Gastrocnemius medialis (tissue), 4 donors: ENCODE measurements at regions not wholly inside any gene's neighbourhood (a gene's known extent, or its start where the extent isn't known, plus 50 kb on each side); places are given as distances from the start of the nearest gene placed in this dataset.

Experiments used
- ATAC-seq, 2 donors: fragments of 150-250 bp; one replicate each; pipeline ENCODE4 v1.9.1; 2016
- DNase-seq, 2 donors: peaks; one replicate each; pipeline ENCODE4 v3.0.0-alpha.2; 2019
- H3K27ac ChIP-seq, 4 donors: fragments of 200-600 bp; sonication (generic); 1 replicate in 1 of 4; 2 replicates in 3 of 4; pipeline ENCODE4 v1.5.1; 2016 to 2018; ENCODE audit warnings: mild to moderate bottlenecking in 2 of 4, moderate library complexity in 1 of 4
- H3K27me3 ChIP-seq, 3 donors: fragments of 200-600 bp; sonication (generic) in 2 of 3; 1 replicate in 1 of 3; 2 replicates in 2 of 3; pipeline versions ENCODE4 v1.5.1 to v1.6.0; 2016 to 2019; ENCODE audit warnings: mild to moderate bottlenecking in 1 of 3, moderate library complexity in 1 of 3
- H3K36me3 ChIP-seq, 2 donors: fragments of 200-600 bp; sonication (generic) in 1 of 2; one replicate each; pipeline ENCODE4 v1.5.1; 2017 to 2018
- H3K4me1 ChIP-seq, 2 donors: fragments of 200-600 bp; sonication (generic) in 1 of 2; one replicate each; pipeline ENCODE4 v1.5.1; 2016 to 2017; ENCODE audit warnings: mild to moderate bottlenecking in 2 of 2
- H3K4me3 ChIP-seq, 4 donors: fragments of 200-600 bp; sonication (generic) in 3 of 4; 1 replicate in 1 of 4; 2 replicates in 3 of 4; pipeline ENCODE4 v1.5.1; 2016 to 2019; ENCODE audit warnings: mild to moderate bottlenecking in 2 of 4
- H3K9me3 ChIP-seq, 3 donors: fragments of 200-600 bp; sonication (generic) in 2 of 3; 1 replicate in 1 of 3; 2 replicates in 2 of 3; pipeline ENCODE4 v1.5.1; 2016 to 2019
- POLR2A ChIP-seq, 2 donors: fragments of 450-650 bp; IDR thresholded peaks; one replicate each; pipeline ENCODE4 v1.6.1; 2017; ENCODE audit warnings: antibody characterized with exemption in 2 of 2, mild to moderate bottlenecking in 2 of 2, moderate library complexity in 2 of 2
- in situ Hi-C, 4 donors: fragments of 200-750 bp; cut with MboI; loops; one replicate each; pipeline versions ENCODE4 v1.15.0 to v1.8.0; 2017; ENCODE audit warnings: low sequenced_read_pairs in 4 of 4
- intact Hi-C: fragments of 100-400 bp; cut with DNase I; formaldehyde crosslinking; loops from one replicate; pipeline ENCODE4 v1.15.1; 2023; ENCODE audit warnings: low total_unique reads
- TF ChIP-seq, protein P1 (sequence below), 5 experiments: fragments of 450-650 bp in 3 of 5; fragments of 200-600 bp in 2 of 5; sonication (generic) in 2 of 5; IDR thresholded peaks in 4 of 5; conservative IDR thresholded peaks in 1 of 5; 1 replicate in 4 of 5; 2 replicates in 1 of 5; pipeline ENCODE4 v1.5.1; 2016 to 2019; ENCODE audit warnings: antibody characterized with exemption in 5 of 5, mild to moderate bottlenecking in 3 of 5, moderate library complexity in 3 of 5

GRCh38 chr15:69813881-69814280 lies 283.8 kb downstream of the TLE3 start:
- Histone ChIP-seq H3K27me3 (no peaks in the 10 kb centered on the region), H3K4me1 (peaks cover 19 to 25% of the 10 kb centered on the region in 2 donors), H3K4me3 (no peak overlapping the region), H3K9me3 (no peaks in the 10 kb centered on the region), H3K36me3 (no peaks in the 10 kb centered on the region), H3K27ac (no peak overlapping the region)
- no peak for DNase-seq
- intact Hi-C loops (no loop called here), in situ Hi-C loops (no loop called here)
- ATAC-seq: no peak
- TF ChIP-seq, protein P1, sequence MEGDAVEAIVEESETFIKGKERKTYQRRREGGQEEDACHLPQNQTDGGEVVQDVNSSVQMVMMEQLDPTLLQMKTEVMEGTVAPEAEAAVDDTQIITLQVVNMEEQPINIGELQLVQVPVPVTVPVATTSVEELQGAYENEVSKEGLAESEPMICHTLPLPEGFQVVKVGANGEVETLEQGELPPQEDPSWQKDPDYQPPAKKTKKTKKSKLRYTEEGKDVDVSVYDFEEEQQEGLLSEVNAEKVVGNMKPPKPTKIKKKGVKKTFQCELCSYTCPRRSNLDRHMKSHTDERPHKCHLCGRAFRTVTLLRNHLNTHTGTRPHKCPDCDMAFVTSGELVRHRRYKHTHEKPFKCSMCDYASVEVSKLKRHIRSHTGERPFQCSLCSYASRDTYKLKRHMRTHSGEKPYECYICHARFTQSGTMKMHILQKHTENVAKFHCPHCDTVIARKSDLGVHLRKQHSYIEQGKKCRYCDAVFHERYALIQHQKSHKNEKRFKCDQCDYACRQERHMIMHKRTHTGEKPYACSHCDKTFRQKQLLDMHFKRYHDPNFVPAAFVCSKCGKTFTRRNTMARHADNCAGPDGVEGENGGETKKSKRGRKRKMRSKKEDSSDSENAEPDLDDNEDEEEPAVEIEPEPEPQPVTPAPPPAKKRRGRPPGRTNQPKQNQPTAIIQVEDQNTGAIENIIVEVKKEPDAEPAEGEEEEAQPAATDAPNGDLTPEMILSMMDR (IDR thresholded peaks at IDR 0.05 in 4 of 5, conservative IDR thresholded peaks at IDR 0.05 in 1 of 5): no peak

DNA sequence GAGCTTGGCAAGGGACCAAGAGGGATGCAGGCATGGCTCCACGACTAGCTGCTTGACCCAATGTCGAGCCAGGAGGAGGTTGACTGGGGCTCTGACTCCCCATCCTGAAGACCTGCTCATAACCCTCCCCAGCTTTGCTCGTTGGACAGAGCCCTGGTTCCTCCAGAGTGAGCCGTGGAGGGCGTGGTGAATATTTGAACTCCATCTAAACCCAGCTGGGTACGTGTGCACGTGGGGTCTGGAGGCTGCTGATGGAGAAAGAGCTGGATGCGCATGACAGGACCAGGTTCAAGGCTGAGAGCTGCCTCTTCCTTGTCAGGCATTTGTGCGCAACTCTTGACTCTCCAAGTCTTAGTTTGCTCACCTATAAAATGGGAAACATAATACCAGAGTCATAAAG lies 282.8 kb downstream of the TLE3 start:
- H3K4me3 ChIP-seq: no peak overlapping the region
- ATAC-seq (no peak), DNase-seq (no peak)
- H3K9me3 ChIP-seq: no peaks in the 10 kb centered on the region
- no peaks in the 10 kb centered on the region for H3K36me3 ChIP-seq
- no peak overlapping the region for H3K27ac ChIP-seq
- in situ Hi-C loops: no loop called here
- intact Hi-C loops: no loop called here
- TF ChIP-seq, protein P1 (IDR thresholded peaks at IDR 0.05 in 4 of 5, conservative IDR thresholded peaks at IDR 0.05 in 1 of 5): no peak
- H3K4me1 ChIP-seq: peaks cover 11 to 19% of the 10 kb centered on the region in 2 donors
- H3K27me3 ChIP-seq: no peaks in the 10 kb centered on the region

GRCh38 chr15:69815793-69816192 lies 281.9 kb downstream of the TLE3 start:
- intact Hi-C loops: no loop called here
- ATAC-seq (no peak), DNase-seq (no peak)
- in situ Hi-C loops: no loop called here
- H3K27ac ChIP-seq: no peak overlapping the region
- peaks cover 3 to 12% of the 10 kb centered on the region in 2 donors for H3K4me1 ChIP-seq
- no peaks in the 10 kb centered on the region for H3K36me3 ChIP-seq
- TF ChIP-seq, protein P1 (IDR thresholded peaks at IDR 0.05 in 4 of 5, conservative IDR thresholded peaks at IDR 0.05 in 1 of 5): no peak
- no peak for TF ChIP-seq POLR2A (IDR thresholded peaks at IDR 0.05)
- no peaks in the 10 kb centered on the region for H3K27me3 ChIP-seq
- no peaks in the 10 kb centered on the region for H3K9me3 ChIP-seq
- no peak overlapping the region for H3K4me3 ChIP-seq

- DNase-seq (no peak), ATAC-seq (no peak)
- Histone ChIP-seq H3K27me3 (no peaks in the 10 kb centered on the region), H3K4me1 (peaks cover 0 to 12% of the 10 kb centered on the region in 2 donors), H3K27ac (no peak overlapping the region), H3K36me3 (no peaks in the 10 kb centered on the region), H3K4me3 (no peak overlapping the region), H3K9me3 (no peaks in the 10 kb centered on the region)
- in situ Hi-C loops (no loop called here), intact Hi-C loops (no loop called here)
- TF ChIP-seq, protein P1 (IDR thresholded peaks at IDR 0.05 in 4 of 5, conservative IDR thresholded peaks at IDR 0.05 in 1 of 5): no peak
Measured at GRCh38 chr15:69816522-69816921, 281.2 kb downstream of the TLE3 start.

DNA sequence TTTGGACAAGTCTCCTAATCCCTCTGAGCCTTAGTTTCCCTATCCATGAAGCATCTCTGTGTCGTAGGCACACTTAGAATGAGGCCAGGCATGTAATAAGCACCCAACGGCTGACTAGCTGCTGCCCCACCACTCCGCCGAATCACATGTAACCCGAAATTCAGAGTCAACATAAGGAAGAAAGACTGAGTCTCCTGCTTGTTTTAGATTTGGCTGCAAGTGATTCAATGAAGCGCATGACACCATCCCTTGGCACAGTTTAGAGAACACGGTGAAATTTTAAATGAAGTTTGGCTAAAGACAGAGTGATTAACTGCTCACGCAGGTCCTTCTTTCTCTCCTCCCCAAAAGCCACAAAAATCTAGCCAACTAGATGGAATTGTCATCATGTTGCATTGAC lies 279.2 kb downstream of the TLE3 start:
- ATAC-seq: peak; percentile 51 to 99
- Histone ChIP-seq H3K27ac (peak overlapping the region in 1 of 4 donors; percentile 65), H3K27me3 (no peaks in the 10 kb centered on the region)

More for the DNA sequence above, 279.2 kb downstream of the TLE3 start:
- Histone ChIP-seq H3K36me3 (no peaks in the 10 kb centered on the region), H3K4me1 (peaks cover 0 to 12% of the 10 kb centered on the region in 2 donors), H3K9me3 (no peaks in the 10 kb centered on the region), H3K4me3 (no peak overlapping the region)
- TF ChIP-seq POLR2A (IDR thresholded peaks at IDR 0.05): no peak
- TF ChIP-seq, protein P1 (IDR thresholded peaks at IDR 0.05 in 4 of 5, conservative IDR thresholded peaks at IDR 0.05 in 1 of 5): no peak
- DNase-seq: peak in 1 of 2 donors; percentile 71
- intact Hi-C loops (no loop called here), in situ Hi-C loops (no loop called here)
